H7 (cell line): ENCODE measurements at regions not wholly inside any gene's neighbourhood (a gene's known extent, or its start where the extent isn't known, plus 50 kb on each side); places are given as distances from the start of the nearest gene placed in this dataset.

Source experiments
- DNase-seq: peaks from one replicate; pipeline ENCODE4 v3.0.0; 2012
- H3K27me3 ChIP-seq: 2 replicates; pipeline ENCODE4 v1.6.0; 2011; ENCODE audit warnings: mild to moderate bottlenecking, low read length; ENCODE audit not compliant: control insufficient read depth, insufficient read depth
- H3K36me3 ChIP-seq: replicated peaks from 2 replicates; pipeline ENCODE4 v1.5.1; 2011; ENCODE audit warnings: low read length; ENCODE audit not compliant: control insufficient read depth, insufficient read depth
- H3K4me3 ChIP-seq: 2 replicates; pipeline ENCODE4 v1.5.1; 2011; ENCODE audit warnings: low read depth, mild to moderate bottlenecking, control low read depth, low read length, moderate library complexity; ENCODE audit not compliant: insufficient read depth

GRCh38 chr6:29884261-29884660, 56.6 kb downstream of the HLA-G start:
- Histone ChIP-seq H3K36me3 (no peaks in the 10 kb centered on the region), H3K4me3 (no peak overlapping the region), H3K27me3 (peaks cover 30% of the 10 kb centered on the region)
- no peak for DNase-seq

- Histone ChIP-seq H3K27me3 (peaks cover 39% of the 10 kb centered on the region), H3K4me3 (no peak overlapping the region), H3K36me3 (no peaks in the 10 kb centered on the region)
- no peak for DNase-seq
Measured at GRCh38 chr6:29886701-29887100, 55.6 kb upstream of the HLA-A start.

- H3K4me3 ChIP-seq: peak overlapping the region; percentile 55
- peak; percentile 63 for DNase-seq
- H3K36me3 ChIP-seq: no peaks in the 10 kb centered on the region
- peaks cover 39% of the 10 kb centered on the region for H3K27me3 ChIP-seq
Measured at GRCh38 chr6:29887330-29887818, 55.0 kb upstream of the HLA-A start.

- Histone ChIP-seq H3K27me3 (peaks cover 39% of the 10 kb centered on the region), H3K4me3 (peak overlapping the region; percentile 55), H3K36me3 (no peaks in the 10 kb centered on the region)
- peak; percentile 87 for DNase-seq
Measured at GRCh38 chr6:29887819-29888776, 54.2 kb upstream of the HLA-A start.
